GM12878 (cell line): ENCODE measurements at regions not wholly inside any gene's neighbourhood (a gene's known extent, or its start where the extent isn't known, plus 50 kb on each side); places are given as distances from the start of the nearest gene placed in this dataset.

Source experiments
- ATAC-seq: fragments of 200-7000 bp; cut with Tn5 transposase; 3 replicates; pipeline ENCODE4 v1.9.1; 2020; ENCODE audit warnings: mild to moderate bottlenecking, moderate library complexity
- BruUV-seq: library from RNA; stranded (reverse); fragments of 400-500 nt; replicated peaks from 2 replicates; lab custom pipeline; 2021; lab: Mats Ljungman, UMichigan
- CTCF ChIA-PET: fragments of 300-600 bp; sonication (Branson Sonifier 250); formaldehyde crosslinking; extraction: SDS; loops from one replicate; lab custom pipeline; 2021; ENCODE audit warnings: inconsistent platforms; lab: Yijun Ruan, JAX
- POLR2A ChIA-PET: fragments of 350-600 bp; formaldehyde crosslinking; extraction: SDS; loops from one replicate; lab custom pipeline; 2021; ENCODE audit warnings: inconsistent platforms; lab: Charles Lee
- RAD21 ChIA-PET: fragments of 300-600 bp; sonication (Branson Sonifier 250); formaldehyde crosslinking; loops from one replicate; lab custom pipeline; 2023; ENCODE audit warnings: antibody characterized with exemption; ENCODE audit not compliant: unreplicated experiment; lab: Charles Lee
- SMC1A ChIA-PET: fragments of 300-600 bp; sonication (Branson Sonifier 250); formaldehyde crosslinking; loops from one replicate; lab custom pipeline; 2023; ENCODE audit not compliant: unreplicated experiment, uncharacterized antibody; lab: Charles Lee
- DNase-seq: peaks from one replicate; pipeline ENCODE4 v3.0.0-alpha.2; 2011; ENCODE audit warnings: low read depth, low spot score
- FAIRE-seq: peaks from 3 replicates; lab custom pipeline; 2011; peaks lifted over from hg19 to GRCh38; lab: Jason Lieb, UNC
- H2AFZ ChIP-seq: 2 replicates; pipeline ENCODE4 v1.6.0; 2011; ENCODE audit warnings: low read depth, low read length, control low read depth; ENCODE audit not compliant: control insufficient read depth
- H3K27ac ChIP-seq: 2 replicates; pipeline ENCODE4 v1.5.1; 2011; ENCODE audit warnings: control low read depth; ENCODE audit not compliant: control insufficient read depth, insufficient read depth
- H3K27me3 ChIP-seq, 2 experiments: replicated peaks in 1 of 2; 2 replicates each; pipeline versions ENCODE4 v1.6.0 to v1.6.1; 2011; ENCODE audit warnings: low read length in 1 of 2; ENCODE audit not compliant: control insufficient read depth in 2 of 2, insufficient read depth in 2 of 2
- H3K36me3 ChIP-seq, 2 experiments: 2 replicates each; pipeline ENCODE4 v1.5.1; 2011; ENCODE audit warnings: low read length in 1 of 2; ENCODE audit not compliant: control insufficient read depth in 2 of 2, insufficient read depth in 2 of 2
- H3K4me1 ChIP-seq: 2 replicates; pipeline ENCODE4 v1.6.1; 2011; ENCODE audit warnings: mild to moderate bottlenecking, low read length, moderate library complexity, mixed read lengths; ENCODE audit not compliant: control insufficient read depth, insufficient read depth
- H3K4me2 ChIP-seq: 2 replicates; pipeline ENCODE4 v1.6.0; 2011; ENCODE audit warnings: control low read depth; ENCODE audit not compliant: control insufficient read depth, insufficient read depth
- H3K4me3 ChIP-seq: fragments of 200-600 bp; sonication (generic); 2 replicates; pipeline ENCODE4 v1.5.1; 2016
- H3K79me2 ChIP-seq: 2 replicates; pipeline ENCODE4 v1.6.0; 2011; ENCODE audit warnings: low read length; ENCODE audit not compliant: control insufficient read depth, insufficient read depth
- H3K9ac ChIP-seq: 2 replicates; pipeline ENCODE4 v1.8.0; 2011; ENCODE audit warnings: low read length, control low read depth, mixed read lengths; ENCODE audit not compliant: control insufficient read depth, insufficient read depth
- H3K9me3 ChIP-seq: replicated peaks from 3 replicates; pipeline ENCODE4 v1.5.1; 2011; ENCODE audit warnings: mild to moderate bottlenecking, low read length; ENCODE audit not compliant: control insufficient read depth, insufficient read depth
- H4K20me1 ChIP-seq: 2 replicates; pipeline ENCODE4 v1.6.0; 2011; ENCODE audit not compliant: control insufficient read depth, insufficient read depth
- BHLHE40 ChIP-seq, 2 experiments: fragments of 450-650 bp in 1 of 2; IDR thresholded peaks; 2 replicates each; pipeline ENCODE4 v1.6.1; 2011 to 2017; ENCODE audit warnings: low read depth in 2 of 2, borderline replicate concordance in 1 of 2, improper control_type of control experiment in 1 of 2, low read length in 1 of 2, mild to moderate bottlenecking in 1 of 2
- CBX3 ChIP-seq: fragments of 200-600 bp; sonication (generic); IDR thresholded peaks from 2 replicates; pipeline ENCODE4 v1.6.1; 2016; ENCODE audit warnings: low read depth, borderline replicate concordance
- DPF2 ChIP-seq: fragments of 450-650 bp; IDR thresholded peaks from 2 replicates; pipeline ENCODE4 v1.6.1; 2017; ENCODE audit warnings: mild to moderate bottlenecking
- E2F8 ChIP-seq: fragments of 450-650 bp; IDR thresholded peaks from 2 replicates; pipeline ENCODE4 v1.6.1; 2018; ENCODE audit warnings: mild to moderate bottlenecking, low read depth, moderate library complexity; ENCODE audit not compliant: partially characterized antibody
- FOXM1 ChIP-seq: IDR thresholded peaks from 2 replicates; pipeline ENCODE4 v1.6.1; 2012; ENCODE audit warnings: low read depth, mild to moderate bottlenecking, inconsistent platforms, low read length, moderate library complexity
- JUND ChIP-seq: IDR thresholded peaks from 2 replicates; pipeline ENCODE4 v1.6.1; 2012; ENCODE audit warnings: low read depth, mild to moderate bottlenecking, low read length, improper control_type of control experiment, moderate library complexity
- KLF5 ChIP-seq: fragments of 450-650 bp; IDR thresholded peaks from 2 replicates; pipeline ENCODE4 v1.6.1; 2014; ENCODE audit warnings: mild to moderate bottlenecking; ENCODE audit not compliant: partially characterized antibody
- NFYB ChIP-seq: IDR thresholded peaks from 2 replicates; pipeline ENCODE4 v1.6.1; 2011; ENCODE audit warnings: low read depth, mild to moderate bottlenecking, low read length, improper control_type of control experiment, moderate library complexity; ENCODE audit not compliant: insufficient read depth
- NR2C1 ChIP-seq: fragments of 450-650 bp; IDR thresholded peaks from 2 replicates; pipeline ENCODE4 v1.6.1; 2017; ENCODE audit warnings: antibody characterized with exemption, mild to moderate bottlenecking, moderate library complexity
- NR2C2 ChIP-seq: IDR thresholded peaks from 2 replicates; pipeline ENCODE4 v1.6.1; 2011; ENCODE audit warnings: borderline replicate concordance, low read depth; ENCODE audit not compliant: control insufficient read depth, insufficient read length
- POLR2AphosphoS5 ChIP-seq: IDR thresholded peaks from 2 replicates; pipeline ENCODE4 v1.6.1; 2011; ENCODE audit warnings: mild to moderate bottlenecking, low read length, inconsistent platforms
- RAD21 ChIP-seq: IDR thresholded peaks from 2 replicates; pipeline ENCODE4 v1.6.1; 2011; ENCODE audit warnings: mild to moderate bottlenecking, low read depth, low read length, moderate library complexity; ENCODE audit not compliant: insufficient read depth
- SREBF2 ChIP-seq: IDR thresholded peaks from 2 replicates; pipeline ENCODE4 v1.6.1; 2012; ENCODE audit warnings: mild to moderate bottlenecking, low read length
- SRF ChIP-seq, 2 experiments: IDR thresholded peaks; 2 replicates each; pipeline ENCODE4 v1.6.1; 2011; ENCODE audit warnings: low read depth in 2 of 2, low read length in 2 of 2, mild to moderate bottlenecking in 1 of 2, moderate library complexity in 1 of 2
- TCF3 ChIP-seq: IDR thresholded peaks from 2 replicates; pipeline ENCODE4 v1.6.1; 2012; ENCODE audit warnings: low read depth, mild to moderate bottlenecking, low read length, borderline replicate concordance; ENCODE audit not compliant: insufficient read depth
- YY1 ChIP-seq: IDR thresholded peaks from 2 replicates; pipeline ENCODE4 v1.6.1; 2011; ENCODE audit warnings: low read depth, mild to moderate bottlenecking, low read length
- ZBTB33 ChIP-seq: fragments of 450-650 bp; IDR thresholded peaks from 2 replicates; pipeline ENCODE4 v1.6.1; 2017; ENCODE audit warnings: mild to moderate bottlenecking
- ZSCAN29 ChIP-seq: fragments of 450-650 bp; IDR thresholded peaks from 2 replicates; pipeline ENCODE4 v1.6.1; 2017; ENCODE audit warnings: mild to moderate bottlenecking, moderate library complexity
- WGBS: methylation state at CpG from one replicate; pipeline ENCODE4 v1.1.6; 2016; ENCODE audit warnings: low lambda C conversion rate; ENCODE audit not compliant: insufficient replicate concordance, insufficient coverage; ENCODE audit errors: missing lambda C conversion rate; 5-methylcytosine and 5-hydroxymethylcytosine counted together
- in situ Hi-C: fragments of 300-500 bp; cut with MboI; formaldehyde crosslinking; loops from 9 replicates; pipeline ENCODE4 v1.14.3; 2018; ENCODE audit warnings: mixed read lengths
- intact Hi-C: fragments of 100-400 bp; cut with micrococcal nuclease; formaldehyde crosslinking; loops from one replicate; pipeline ENCODE4 v1.14.2; 2022; ENCODE audit not compliant: unreplicated experiment
- TF ChIP-seq, protein P1 (sequence below): fragments of 450-650 bp; conservative IDR thresholded peaks from 2 replicates; pipeline ENCODE4 v1.6.1; 2017; ENCODE audit warnings: mild to moderate bottlenecking, moderate library complexity

- TF ChIP-seq NR2C2 (no peak), SRF (IDR thresholded peaks at IDR 0.05; ENCODE audit: low read depth in 2 of 2, low read length in 2 of 2) (no peak), RAD21 (no peak)
Observed at GRCh38 chr11:29750392-29750791, 266.4 kb downstream of the KCNA4 start (continued).

- POLR2A ChIA-PET = no interaction called here
- RAD21 ChIA-PET = no interaction called here
- H2AFZ ChIP-seq = no peak overlapping the region
- H3K4me2 ChIP-seq = no peak overlapping the region
- no peak for DNase-seq
- ATAC-seq = no peak
- H3K4me3 ChIP-seq = no peak overlapping the region
- H4K20me1 ChIP-seq = no peaks in the 10 kb centered on the region
- no TSS peak for BruUV-seq
- H3K4me1 ChIP-seq = no peaks in the 10 kb centered on the region
- H3K79me2 ChIP-seq = no peaks in the 10 kb centered on the region
- no peak for FAIRE-seq
- H3K9me3 ChIP-seq = no peaks in the 10 kb centered on the region
- H3K36me3 ChIP-seq = no peaks in the 10 kb centered on the region
- H3K9ac ChIP-seq = no peak overlapping the region
- CTCF ChIA-PET = no interaction called here
- no peak overlapping the region for H3K27ac ChIP-seq
- SMC1A ChIA-PET = no interaction called here
- 0% methylated on average over 1 of the region's 1 CpG for WGBS
- in situ Hi-C loops = no loop called here
- no peaks in the 10 kb centered on the region for H3K27me3 ChIP-seq
- intact Hi-C loops = no loop called here
- TF ChIP-seq DPF2 (no peak), E2F8 (no peak), CBX3 (no peak), SREBF2 (no peak), POLR2AphosphoS5 (no peak), KLF5 (no peak), NFYB (no peak), FOXM1 (no peak), ZBTB33 (no peak), ZSCAN29 (no peak), TCF3 (no peak), YY1 (no peak), BHLHE40 (IDR thresholded peaks at IDR 0.05; ENCODE audit: borderline replicate concordance in 1 of 2, low read depth in 2 of 2, low read length in 1 of 2) (no peak), JUND (no peak), NR2C1 (no peak)
- TF ChIP-seq, protein P1, sequence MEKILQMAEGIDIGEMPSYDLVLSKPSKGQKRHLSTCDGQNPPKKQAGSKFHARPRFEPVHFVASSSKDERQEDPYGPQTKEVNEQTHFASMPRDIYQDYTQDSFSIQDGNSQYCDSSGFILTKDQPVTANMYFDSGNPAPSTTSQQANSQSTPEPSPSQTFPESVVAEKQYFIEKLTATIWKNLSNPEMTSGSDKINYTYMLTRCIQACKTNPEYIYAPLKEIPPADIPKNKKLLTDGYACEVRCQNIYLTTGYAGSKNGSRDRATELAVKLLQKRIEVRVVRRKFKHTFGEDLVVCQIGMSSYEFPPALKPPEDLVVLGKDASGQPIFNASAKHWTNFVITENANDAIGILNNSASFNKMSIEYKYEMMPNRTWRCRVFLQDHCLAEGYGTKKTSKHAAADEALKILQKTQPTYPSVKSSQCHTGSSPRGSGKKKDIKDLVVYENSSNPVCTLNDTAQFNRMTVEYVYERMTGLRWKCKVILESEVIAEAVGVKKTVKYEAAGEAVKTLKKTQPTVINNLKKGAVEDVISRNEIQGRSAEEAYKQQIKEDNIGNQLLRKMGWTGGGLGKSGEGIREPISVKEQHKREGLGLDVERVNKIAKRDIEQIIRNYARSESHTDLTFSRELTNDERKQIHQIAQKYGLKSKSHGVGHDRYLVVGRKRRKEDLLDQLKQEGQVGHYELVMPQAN = no peak
Observed at GRCh38 chr11:29734287-29734686, 282.5 kb downstream of the KCNA4 start.
